ENCODE measurements at regions not wholly inside any gene's neighbourhood (a gene's known extent, or its start where the extent isn't known, plus 50 kb on each side); places are given as distances from the start of the nearest gene placed in this dataset.

- no peak for TF ChIP-seq GATA2 (IDR thresholded peaks at IDR 0.05; ENCODE audit: low read depth, low read length)
- TF ChIP-seq GATA3 (IDR thresholded peaks at IDR 0.05; ENCODE audit: low read depth, low read length): no peak
Measured at GRCh38 chr6:11427723-11428245, 109.8 kb upstream of the TMEM170B start.

All from SH-SY5Y (cell line).